Tongue (tissue), 1 donor: ENCODE measurements at regions not wholly inside any gene's neighbourhood (a gene's known extent, or its start where the extent isn't known, plus 50 kb on each side); places are given as distances from the start of the nearest gene placed in this dataset.
"Not testable (repeated sequence)": the region's sequence is repeated elsewhere in the genome, so short reads cannot be mapped to it uniquely, and the experiment has no call there.

Source experiments
- DNase-seq: peaks from one replicate; pipeline ENCODE4 v3.0.0-alpha.2; 2015

GRCh38 chr5:82952326-82952725 lies 124.9 kb downstream of the TMEM167A start:
- DNase-seq, result no peak

DNA sequence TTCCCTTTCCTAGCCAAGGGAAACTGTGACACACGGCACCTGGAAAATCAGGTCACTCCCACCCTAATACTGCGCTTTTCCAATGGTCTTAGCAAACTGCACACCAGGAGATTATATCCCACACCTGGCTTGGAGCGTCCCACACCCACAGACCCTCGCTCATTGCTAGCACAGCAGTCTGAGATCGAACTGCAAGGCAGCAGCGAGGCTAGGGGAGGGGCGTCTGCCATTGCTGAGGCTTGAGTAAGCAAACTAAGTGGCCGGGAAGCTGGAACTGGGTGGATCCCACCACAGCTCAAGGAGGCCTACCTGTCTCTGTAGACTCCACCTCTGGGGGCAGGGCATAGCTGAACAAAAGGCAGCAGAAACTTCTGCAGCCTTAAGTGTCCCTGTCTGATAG lies 132.9 kb downstream of the TMEM167A start:
- DNase-seq, result not testable (repeated sequence)

- no peak for DNase-seq
Measured at GRCh38 chr5:82942083-82942881, 134.9 kb downstream of the TMEM167A start.

GRCh38 chr5:82938901-82939725 lies 138.1 kb downstream of the TMEM167A start:
- no peak for DNase-seq

DNA sequence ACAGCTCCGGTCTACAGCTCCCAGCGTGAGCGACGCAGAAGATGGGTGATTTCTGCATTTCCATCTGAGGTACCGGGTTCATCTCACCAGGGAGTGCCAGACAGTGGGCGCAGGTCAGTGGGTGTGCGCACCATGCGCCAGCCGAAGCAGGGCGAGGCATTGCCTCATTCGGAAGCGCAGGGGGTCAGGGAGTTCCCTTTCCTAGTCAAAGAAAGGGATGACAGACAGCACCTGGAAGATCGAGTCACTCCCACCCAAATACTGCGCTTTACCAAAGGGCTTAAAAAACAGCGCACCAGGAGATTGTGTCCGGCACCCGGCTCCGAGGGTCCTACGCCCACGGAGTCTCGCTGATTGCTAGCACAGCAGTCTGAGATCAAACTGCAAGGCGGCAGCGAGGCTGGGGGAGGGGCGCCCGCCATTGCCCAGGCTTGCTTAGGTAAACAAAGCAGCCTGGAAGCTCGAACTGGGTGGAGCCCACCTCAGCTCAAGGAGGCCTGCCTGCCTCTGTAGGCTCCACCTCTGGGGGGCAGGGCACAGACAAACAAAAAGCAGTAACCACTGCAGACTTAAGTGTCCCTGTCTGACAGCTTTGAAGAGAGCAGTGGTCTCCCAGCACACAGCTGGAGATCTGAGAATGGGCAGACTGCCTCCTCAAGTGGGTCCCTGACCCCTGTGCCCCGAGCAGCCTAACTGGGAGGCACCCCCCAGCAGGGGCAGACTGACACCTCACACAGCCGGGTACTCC lies 144.5 kb downstream of the TMEM167A start:
- not testable (repeated sequence) for DNase-seq

GRCh38 chr5:82931110-82931509 lies 146.1 kb downstream of the TMEM167A start:
- DNase-seq, result no peak

DNA sequence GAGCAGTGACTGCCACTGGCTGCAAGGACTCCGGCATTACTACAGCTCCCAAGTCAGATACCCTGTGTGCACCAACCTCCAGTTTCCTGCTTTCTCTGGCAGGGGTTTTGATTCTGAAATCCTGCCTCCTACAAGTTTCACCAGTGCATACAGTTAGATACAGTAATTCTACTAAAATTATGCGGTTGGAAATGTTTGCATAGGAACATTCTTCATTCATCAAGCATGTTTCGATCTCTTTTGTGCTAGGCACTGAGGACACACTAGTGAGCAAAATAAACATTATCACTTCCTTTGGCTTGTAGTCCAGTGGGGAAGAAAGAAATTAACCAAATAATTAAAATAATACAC lies 152.2 kb downstream of the TMEM167A start:
- DNase-seq, result no peak

GRCh38 chr5:82924226-82925060 lies 152.8 kb downstream of the TMEM167A start:
- DNase-seq, result no peak

DNA sequence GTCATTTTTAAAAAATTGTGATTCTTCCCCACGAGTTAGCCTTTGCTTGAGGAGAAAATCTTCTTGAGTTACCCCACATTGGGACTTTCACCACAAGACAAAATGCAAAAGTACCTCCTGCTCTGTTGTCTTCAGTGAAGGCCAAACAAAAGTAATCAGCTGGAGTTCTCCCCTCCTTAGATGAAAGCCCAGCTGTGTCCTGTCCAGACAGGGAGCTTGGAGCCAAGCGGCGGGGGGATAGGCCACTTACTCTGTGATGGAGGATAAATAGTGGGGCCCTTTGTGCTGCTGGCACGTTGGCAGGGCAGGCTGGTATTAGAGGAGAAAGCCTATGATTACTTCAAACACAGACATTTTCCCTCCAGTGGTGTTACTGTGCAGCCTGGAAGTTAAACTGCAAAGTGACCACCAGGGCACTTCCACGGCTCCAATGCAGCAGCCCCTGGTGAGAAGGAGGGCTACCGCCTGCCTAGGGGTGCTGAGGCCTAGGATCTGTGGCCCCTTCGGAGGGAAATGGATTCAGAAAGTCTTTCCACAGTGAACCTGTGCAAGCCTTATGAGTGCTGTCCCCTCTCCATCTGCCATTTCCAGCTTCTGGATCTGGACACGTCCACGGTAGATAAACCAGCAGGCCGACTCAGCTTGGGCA lies 155.0 kb downstream of the TMEM167A start:
- peak; percentile 18 for DNase-seq

GRCh38 chr5:82918311-82919031 lies 158.7 kb downstream of the TMEM167A start:
- DNase-seq, result no peak

DNA sequence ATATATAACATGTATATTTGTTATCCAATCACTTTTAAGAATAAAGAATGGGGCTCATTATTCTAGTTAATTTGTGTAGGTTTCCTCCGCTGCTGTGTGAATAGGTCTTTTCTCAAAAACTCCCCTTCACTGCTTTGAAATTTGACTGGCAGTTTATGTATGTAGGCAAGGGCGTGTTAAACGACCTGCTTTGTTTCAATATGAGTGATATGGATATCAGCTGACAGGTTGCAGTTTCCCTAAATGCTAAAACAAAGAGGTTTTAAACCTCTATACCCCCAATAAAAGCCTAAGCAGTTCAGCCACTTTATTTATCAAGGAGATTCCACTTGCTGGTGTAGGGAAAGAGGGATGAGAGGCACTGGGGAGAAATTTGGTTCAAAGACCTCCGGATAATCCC lies 159.6 kb downstream of the TMEM167A start:
- no peak for DNase-seq

DNA sequence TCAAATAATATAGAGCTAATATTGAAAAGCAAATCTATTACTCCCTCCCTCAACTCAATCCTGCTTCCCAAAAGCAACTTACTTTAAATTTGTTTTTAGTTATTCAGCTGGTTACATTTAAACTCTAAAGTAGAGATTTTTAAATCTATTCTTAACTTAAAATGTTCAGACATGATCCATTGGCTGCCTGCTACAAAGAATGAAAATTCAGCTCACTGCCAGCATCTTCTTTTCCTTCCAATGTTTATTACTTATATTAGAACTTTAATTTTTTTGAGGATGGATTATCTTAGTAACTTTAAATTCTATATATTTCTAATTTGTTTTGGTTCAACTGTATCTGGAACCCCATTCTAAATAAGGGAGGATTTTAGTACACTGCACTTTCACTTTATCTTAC lies 163.2 kb downstream of the TMEM167A start:
- no peak for DNase-seq

DNA sequence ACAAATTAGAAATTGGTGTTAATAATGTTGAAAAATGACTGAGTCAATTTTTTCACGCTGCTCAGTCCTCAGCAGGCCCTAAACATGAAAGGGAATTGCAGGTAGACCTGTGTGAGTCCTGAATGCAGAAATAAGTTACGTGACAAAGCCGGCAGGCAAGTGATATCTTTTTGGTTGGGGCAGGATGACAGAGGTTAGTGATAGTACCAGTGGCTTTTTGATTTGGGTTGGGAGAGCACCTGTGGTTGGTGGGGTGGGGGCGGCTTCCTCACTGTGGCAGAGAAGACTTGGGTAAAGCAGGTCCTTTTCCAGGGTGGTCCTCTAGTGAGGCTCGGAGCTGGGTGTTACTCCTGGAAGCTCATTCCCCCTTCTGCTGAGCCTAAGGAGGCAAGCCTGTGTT lies 164.7 kb downstream of the TMEM167A start:
- DNase-seq, result no peak

GRCh38 chr5:82911910-82912309 lies 165.3 kb downstream of the TMEM167A start:
- no peak for DNase-seq

DNA sequence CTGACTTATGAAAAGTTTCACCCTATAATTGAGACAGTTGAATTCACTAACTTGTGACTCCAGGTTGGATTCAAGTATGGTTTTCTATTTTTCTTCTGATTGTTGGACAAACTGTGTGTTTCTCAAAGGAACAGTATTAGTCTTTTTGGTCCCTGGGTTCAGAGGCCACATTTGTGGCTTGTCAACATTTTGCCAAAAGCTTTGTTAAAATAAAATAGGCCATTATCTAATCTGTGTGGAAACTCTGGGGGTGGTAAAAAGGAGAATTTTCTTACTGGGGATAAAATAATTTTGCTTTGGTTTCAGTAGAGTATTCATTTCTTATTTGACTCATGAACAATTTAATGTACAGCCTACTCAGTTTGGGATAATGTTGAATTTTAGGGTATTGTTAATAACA lies 166.3 kb downstream of the TMEM167A start:
- DNase-seq, result no peak

- DNase-seq, result no peak
Measured at GRCh38 chr5:82910491-82910890, 166.7 kb downstream of the TMEM167A start.

GRCh38 chr5:82909771-82910170 lies 167.4 kb downstream of the TMEM167A start:
- DNase-seq, result no peak

- DNase-seq, result no peak
Measured at GRCh38 chr5:82905986-82906385, 171.2 kb downstream of the TMEM167A start.

- no peak for DNase-seq
Measured at GRCh38 chr5:82901281-82901888, 175.8 kb downstream of the TMEM167A start.

GRCh38 chr5:82894716-82895115 lies 182.5 kb downstream of the TMEM167A start:
- DNase-seq, result peak; percentile 54
